Astrocyte of the spinal cord (primary cell): ENCODE measurements at regions not wholly inside any gene's neighbourhood (a gene's known extent, or its start where the extent isn't known, plus 50 kb on each side); places are given as distances from the start of the nearest gene placed in this dataset.

ENCODE experiments used
- DNase-seq: peaks from one replicate; pipeline ENCODE4 v3.0.0; 2011; ENCODE audit warnings: low read depth, low spot score
- H3K4me3 ChIP-seq: 2 replicates; pipeline ENCODE4 v1.5.1; 2011; ENCODE audit warnings: low read depth, mild to moderate bottlenecking, low read length, moderate library complexity
- CTCF ChIP-seq: IDR thresholded peaks from 2 replicates; pipeline ENCODE4 v1.5.1; 2012; ENCODE audit warnings: low read depth, mild to moderate bottlenecking, low read length, inconsistent platforms
- in situ Hi-C: cut with HindIII; loops from 2 replicates; pipeline ENCODE4 v1.10.0; 2017; ENCODE audit warnings: low sequenced_read_pairs

DNA sequence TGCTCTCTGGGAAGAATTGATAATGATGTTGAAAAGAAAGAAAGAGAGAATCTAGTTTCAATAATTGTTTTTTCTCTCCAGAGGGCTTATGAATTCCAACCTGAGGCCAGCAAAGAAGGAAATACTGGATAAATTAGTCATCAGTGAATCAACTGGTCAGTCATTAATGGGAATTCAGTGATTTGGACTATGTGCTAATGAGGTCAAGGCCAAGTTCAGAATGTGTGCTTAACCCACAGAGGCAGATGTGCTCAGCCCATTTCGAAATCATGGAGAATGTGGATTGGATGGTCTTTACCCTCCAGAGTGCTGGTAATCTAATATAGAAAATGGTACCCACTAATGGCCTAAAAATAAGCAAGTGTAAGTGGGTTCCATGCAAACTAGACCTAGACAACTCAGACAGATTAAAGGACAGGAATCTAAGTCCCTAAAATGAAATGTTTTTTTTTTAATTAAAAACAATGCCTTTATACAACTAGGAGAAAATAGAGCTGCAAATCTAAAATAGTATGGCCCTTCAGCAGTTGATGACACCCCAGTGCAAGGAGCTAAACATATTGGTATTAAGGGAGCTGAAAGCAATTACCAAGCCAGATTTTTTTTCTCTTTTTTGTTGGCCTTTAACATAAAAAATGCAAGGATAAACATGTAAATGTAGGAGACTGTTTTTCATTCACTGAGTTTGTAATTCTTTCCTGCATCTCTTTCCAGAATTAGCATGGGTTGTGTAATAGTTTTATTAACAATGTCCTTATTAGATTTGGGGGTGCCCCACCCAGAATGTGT lies 296.9 kb downstream of the SATB2 start:
- H3K4me3 ChIP-seq, result no peak overlapping the region
- TF ChIP-seq CTCF, result no peak
- in situ Hi-C loops, result no loop called here
- peak; percentile 78 for DNase-seq

DNA sequence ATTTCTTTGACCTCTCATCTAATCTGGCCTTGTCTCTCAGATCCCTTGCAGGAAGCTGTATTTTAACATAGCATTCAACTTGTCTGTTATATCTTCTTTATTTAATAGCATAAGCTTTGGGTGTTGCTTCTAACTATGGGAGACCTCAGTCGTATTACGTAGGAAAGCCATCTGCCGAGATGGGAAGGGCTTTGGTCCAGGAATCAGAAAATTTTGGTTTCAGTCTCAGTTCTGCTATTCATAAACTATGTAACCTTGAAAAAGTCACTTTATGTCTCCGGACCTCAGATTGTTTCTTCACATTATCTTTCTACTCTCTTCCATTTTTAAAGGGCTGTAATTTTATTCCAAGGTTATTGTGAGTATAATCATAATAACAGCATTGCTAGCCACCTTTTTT lies 297.7 kb downstream of the SATB2 start:
- H3K4me3 ChIP-seq, result no peak overlapping the region
- in situ Hi-C loops, result no loop called here
- TF ChIP-seq CTCF, result no peak
- no peak for DNase-seq

- in situ Hi-C loops, result no loop called here
- no peak overlapping the region for H3K4me3 ChIP-seq
- TF ChIP-seq CTCF, result no peak
Observed at GRCh38 chr2:199148076-199148845, 309.5 kb downstream of the SATB2 start.

DNA sequence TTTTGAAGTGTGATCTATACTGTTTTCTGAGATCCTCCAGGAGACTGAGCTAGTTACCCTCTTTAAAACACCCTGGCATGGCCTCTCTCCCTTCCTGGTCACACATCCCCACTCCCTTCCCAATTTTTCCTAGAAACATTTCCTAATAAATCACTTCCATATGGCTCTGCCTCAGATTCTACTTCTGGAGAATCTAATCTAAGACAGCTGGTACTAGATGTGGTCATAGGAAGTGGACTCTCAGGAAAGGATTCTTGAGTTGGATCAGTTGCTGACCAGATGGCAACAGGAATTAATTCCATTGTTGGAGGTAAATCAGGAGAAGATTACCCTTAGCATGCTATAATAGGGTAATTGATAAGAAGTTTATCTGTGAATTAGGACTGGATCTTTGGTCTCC lies 310.5 kb downstream of the SATB2 start:
- TF ChIP-seq CTCF, result no peak
- in situ Hi-C loops, result no loop called here
- no peak for DNase-seq
- no peak overlapping the region for H3K4me3 ChIP-seq

More at GRCh38 chr2:199148076-199148845, 309.5 kb downstream of the SATB2 start:
- DNase-seq, result no peak

DNA sequence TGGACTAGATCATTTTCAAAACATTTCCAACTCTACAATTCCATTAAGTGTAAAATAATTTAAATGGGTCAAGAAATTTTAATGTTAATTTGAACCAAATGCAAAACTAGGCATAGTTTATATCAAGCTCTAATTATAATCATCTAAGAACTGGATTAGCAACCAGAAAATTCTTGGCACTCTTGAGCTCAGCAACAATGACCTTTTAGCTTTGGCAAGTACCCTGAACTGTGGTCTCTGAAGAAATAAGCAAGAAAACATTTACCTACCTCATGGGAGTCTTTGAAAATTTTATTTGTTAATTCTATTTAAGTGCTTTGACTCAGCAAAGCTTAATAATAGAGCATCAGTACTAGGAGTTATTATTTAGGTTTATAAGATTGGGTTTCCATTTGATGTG lies 313.2 kb downstream of the SATB2 start:
- TF ChIP-seq CTCF, result no peak
- no peak for DNase-seq
- H3K4me3 ChIP-seq, result no peak overlapping the region
- in situ Hi-C loops, result no loop called here

DNA sequence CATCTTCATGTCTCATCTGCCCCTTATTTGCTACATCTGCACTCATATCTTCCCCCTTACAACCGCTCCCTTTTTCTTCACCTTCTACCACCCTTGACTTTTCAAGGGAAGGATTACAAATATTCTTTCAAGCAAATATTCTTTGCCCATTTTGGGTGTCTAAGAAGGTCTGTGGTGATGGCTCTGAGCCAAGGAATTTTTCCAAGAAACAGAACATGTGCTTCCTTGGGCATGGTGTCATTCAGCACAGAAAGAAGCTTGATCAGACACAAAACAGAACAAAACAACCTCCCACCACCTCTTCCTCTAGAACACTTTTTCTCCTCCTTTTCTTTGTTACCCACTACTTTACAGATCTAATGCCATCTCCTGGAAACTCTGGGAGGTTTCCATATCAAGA lies 313.7 kb downstream of the SATB2 start:
- in situ Hi-C loops, result no loop called here
- peak; percentile 3 for DNase-seq
- no peak overlapping the region for H3K4me3 ChIP-seq
- no peak for TF ChIP-seq CTCF
